22Rv1 (cell line): ENCODE measurements at regions not wholly inside any gene's neighbourhood (a gene's known extent, or its start where the extent isn't known, plus 50 kb on each side); places are given as distances from the start of the nearest gene placed in this dataset.

Source experiments
- ZFX ChIP-seq: fragments of 450-650 bp; IDR thresholded peaks from 2 replicates; pipeline ENCODE4 v1.6.1; 2017; ENCODE audit warnings: antibody characterized with exemption, borderline replicate concordance
- TF ChIP-seq, protein P1 (sequence below): fragments of 450-650 bp; IDR thresholded peaks from 2 replicates; pipeline ENCODE4 v1.5.1; 2017; ENCODE audit warnings: mild to moderate bottlenecking

- TF ChIP-seq, protein P1, sequence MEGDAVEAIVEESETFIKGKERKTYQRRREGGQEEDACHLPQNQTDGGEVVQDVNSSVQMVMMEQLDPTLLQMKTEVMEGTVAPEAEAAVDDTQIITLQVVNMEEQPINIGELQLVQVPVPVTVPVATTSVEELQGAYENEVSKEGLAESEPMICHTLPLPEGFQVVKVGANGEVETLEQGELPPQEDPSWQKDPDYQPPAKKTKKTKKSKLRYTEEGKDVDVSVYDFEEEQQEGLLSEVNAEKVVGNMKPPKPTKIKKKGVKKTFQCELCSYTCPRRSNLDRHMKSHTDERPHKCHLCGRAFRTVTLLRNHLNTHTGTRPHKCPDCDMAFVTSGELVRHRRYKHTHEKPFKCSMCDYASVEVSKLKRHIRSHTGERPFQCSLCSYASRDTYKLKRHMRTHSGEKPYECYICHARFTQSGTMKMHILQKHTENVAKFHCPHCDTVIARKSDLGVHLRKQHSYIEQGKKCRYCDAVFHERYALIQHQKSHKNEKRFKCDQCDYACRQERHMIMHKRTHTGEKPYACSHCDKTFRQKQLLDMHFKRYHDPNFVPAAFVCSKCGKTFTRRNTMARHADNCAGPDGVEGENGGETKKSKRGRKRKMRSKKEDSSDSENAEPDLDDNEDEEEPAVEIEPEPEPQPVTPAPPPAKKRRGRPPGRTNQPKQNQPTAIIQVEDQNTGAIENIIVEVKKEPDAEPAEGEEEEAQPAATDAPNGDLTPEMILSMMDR, result no peak
- TF ChIP-seq ZFX, result no peak
Measured at GRCh38 chrY:7753711-7754110, 842.2 kb upstream of the AMELY start.
